GM21526 (cell line): ENCODE measurements at regions not wholly inside any gene's neighbourhood (a gene's known extent, or its start where the extent isn't known, plus 50 kb on each side); places are given as distances from the start of the nearest gene placed in this dataset.
"Not testable (repeated sequence)": the region's sequence is repeated elsewhere in the genome, so short reads cannot be mapped to it uniquely, and the experiment has no call there.

Experiments used
- ATAC-seq: cut with Tn5 transposase; IDR thresholded peaks from one replicate; pipeline ENCODE4 v1.9.1; 2021; ENCODE audit warnings: moderate library complexity; ENCODE audit not compliant: unreplicated experiment, low FRiP score

- ATAC-seq = no peak
These were observed 258.2 kb upstream of the STARD13 start for GRCh38 chr13:33543631-33544265.

- no peak for ATAC-seq
These were observed 258.8 kb upstream of the STARD13 start for GRCh38 chr13:33544308-33544707.

GRCh38 chr13:33545492-33545891 is 259.9 kb upstream of the STARD13 start:
- ATAC-seq = no peak

- ATAC-seq = no peak
These were observed 261.5 kb upstream of the STARD13 start for GRCh38 chr13:33547035-33547434.

- ATAC-seq = no peak
These were observed 262.5 kb upstream of the STARD13 start for GRCh38 chr13:33548069-33548468.

GRCh38 chr13:33550276-33550675 is 264.7 kb upstream of the STARD13 start:
- no peak for ATAC-seq

- ATAC-seq = peak; percentile 44
These were observed 265.3 kb upstream of the STARD13 start for GRCh38 chr13:33550885-33551284.

GRCh38 chr13:33554919-33555791 is 262.8 kb upstream of the RFC3 start:
- ATAC-seq = peak; percentile 88

- ATAC-seq = no peak
These were observed 261.1 kb upstream of the RFC3 start for GRCh38 chr13:33556828-33557227.

- ATAC-seq = no peak
These were observed 257.2 kb upstream of the RFC3 start for GRCh38 chr13:33560726-33561125.

- ATAC-seq = no peak
These were observed 256.3 kb upstream of the RFC3 start for GRCh38 chr13:33561627-33562026.

- peak; percentile 86 for ATAC-seq
These were observed 246.3 kb upstream of the RFC3 start for GRCh38 chr13:33571618-33572017.

- ATAC-seq = not testable (repeated sequence)
These were observed 245.6 kb upstream of the RFC3 start for GRCh38 chr13:33572322-33572721.

- no peak for ATAC-seq
These were observed 242.6 kb upstream of the RFC3 start for GRCh38 chr13:33575378-33575777.

- ATAC-seq = no peak
These were observed 240.9 kb upstream of the RFC3 start for GRCh38 chr13:33577007-33577406.

- no peak for ATAC-seq
These were observed 239.2 kb upstream of the RFC3 start for GRCh38 chr13:33578786-33579185.

GRCh38 chr13:33582121-33582520 is 235.8 kb upstream of the RFC3 start:
- ATAC-seq = no peak

- ATAC-seq = no peak
These were observed 234.6 kb upstream of the RFC3 start for GRCh38 chr13:33583398-33583797.

- no peak for ATAC-seq
These were observed 227.0 kb upstream of the RFC3 start for GRCh38 chr13:33590936-33591335.

GRCh38 chr13:33606692-33607091 is 211.3 kb upstream of the RFC3 start:
- no peak for ATAC-seq

GRCh38 chr13:33610438-33611120 is 207.4 kb upstream of the RFC3 start:
- no peak for ATAC-seq
